Stimulated activated CD8-positive, alpha-beta memory T cell treated with anti-CD3 and anti-CD28 coated beads, Interleukin-15, amount 100 ng/mL, for 1 hour (primary cell): ENCODE measurements at regions not wholly inside any gene's neighbourhood (a gene's known extent, or its start where the extent isn't known, plus 50 kb on each side); places are given as distances from the start of the nearest gene placed in this dataset.
"Not testable (repeated sequence)": the region's sequence is repeated elsewhere in the genome, so short reads cannot be mapped to it uniquely, and the experiment has no call there.

Experiments
- DNase-seq: peaks from one replicate; pipeline ENCODE4 v3.0.0-alpha.2; 2020; ENCODE audit warnings: low read depth

DNA sequence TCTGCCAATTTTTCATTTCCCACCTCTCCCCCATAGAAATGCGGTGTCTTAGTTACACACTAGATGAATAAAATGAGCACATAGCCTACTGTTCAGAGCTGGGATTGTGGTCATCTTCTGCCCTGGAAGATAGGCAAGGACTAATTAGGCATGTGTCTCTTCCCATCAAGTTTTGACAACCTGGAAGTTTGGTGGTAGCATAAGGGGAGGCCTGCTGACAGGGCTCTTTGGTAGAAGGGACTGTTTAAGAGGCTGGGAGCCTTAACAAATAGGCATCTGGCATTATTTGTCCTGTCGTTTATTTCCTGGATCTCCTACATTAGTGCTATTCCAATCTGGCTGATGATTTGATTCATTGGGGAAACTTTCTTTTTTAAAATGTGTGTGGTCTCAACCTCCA is 512.3 kb downstream of the ZNF385D start:
- DNase-seq = no peak

DNA sequence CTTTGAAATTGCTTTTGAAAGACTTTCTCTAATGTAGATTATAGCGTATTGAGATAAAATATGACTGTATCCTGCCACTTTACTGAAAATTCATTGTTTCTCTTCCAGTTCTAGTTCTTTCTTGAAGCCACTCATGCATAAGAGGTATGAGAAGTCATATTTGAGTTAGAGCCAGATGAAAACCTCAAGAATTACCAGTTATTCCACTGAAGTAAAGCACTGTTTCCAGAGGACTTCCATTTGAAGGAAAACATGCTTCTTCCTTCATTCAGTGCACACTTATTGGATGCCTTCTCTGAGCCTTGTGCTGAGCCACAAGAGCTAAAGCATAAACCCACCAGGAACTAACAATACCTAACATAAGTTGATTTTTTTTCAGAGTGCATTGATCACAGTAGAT is 513.4 kb downstream of the ZNF385D start:
- no peak for DNase-seq

DNA sequence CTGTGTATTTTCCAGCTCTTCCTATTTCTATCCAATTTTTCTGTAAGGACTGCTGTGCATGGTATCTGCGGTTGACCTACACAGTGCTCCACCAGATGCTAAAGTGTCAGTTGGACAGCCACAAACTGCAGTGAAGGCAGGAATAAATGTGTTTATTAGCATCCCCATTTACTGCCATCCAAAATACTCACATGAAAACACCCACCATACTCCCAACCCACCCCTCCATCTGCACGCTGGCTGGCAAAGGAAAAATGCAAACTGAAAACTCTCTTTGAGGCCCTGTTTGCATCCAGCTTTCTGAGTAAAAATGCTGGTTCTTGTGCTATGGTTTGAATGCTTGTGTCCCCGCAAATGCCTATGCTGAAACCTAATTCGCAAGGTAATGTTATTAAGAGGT is 515.5 kb downstream of the ZNF385D start:
- no peak for DNase-seq

DNA sequence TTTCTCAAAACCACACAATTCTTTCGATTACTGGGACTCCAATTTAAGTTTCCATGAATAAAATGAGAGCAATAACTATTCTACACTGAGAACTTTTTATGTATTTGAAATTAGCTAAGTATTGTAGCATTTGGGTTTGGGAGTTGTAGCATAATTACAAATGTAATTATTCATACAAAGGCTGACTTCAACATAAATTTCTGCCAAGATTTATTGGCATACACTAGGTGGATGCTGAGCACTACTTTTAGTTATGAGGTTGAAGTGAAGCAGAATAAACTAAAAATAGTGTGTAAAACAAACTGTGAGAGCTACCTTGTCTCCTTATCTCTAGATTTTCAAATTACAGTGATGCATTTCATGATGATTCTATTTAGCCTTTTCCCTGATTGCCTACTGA is 516.1 kb downstream of the ZNF385D start:
- DNase-seq = no peak

DNA sequence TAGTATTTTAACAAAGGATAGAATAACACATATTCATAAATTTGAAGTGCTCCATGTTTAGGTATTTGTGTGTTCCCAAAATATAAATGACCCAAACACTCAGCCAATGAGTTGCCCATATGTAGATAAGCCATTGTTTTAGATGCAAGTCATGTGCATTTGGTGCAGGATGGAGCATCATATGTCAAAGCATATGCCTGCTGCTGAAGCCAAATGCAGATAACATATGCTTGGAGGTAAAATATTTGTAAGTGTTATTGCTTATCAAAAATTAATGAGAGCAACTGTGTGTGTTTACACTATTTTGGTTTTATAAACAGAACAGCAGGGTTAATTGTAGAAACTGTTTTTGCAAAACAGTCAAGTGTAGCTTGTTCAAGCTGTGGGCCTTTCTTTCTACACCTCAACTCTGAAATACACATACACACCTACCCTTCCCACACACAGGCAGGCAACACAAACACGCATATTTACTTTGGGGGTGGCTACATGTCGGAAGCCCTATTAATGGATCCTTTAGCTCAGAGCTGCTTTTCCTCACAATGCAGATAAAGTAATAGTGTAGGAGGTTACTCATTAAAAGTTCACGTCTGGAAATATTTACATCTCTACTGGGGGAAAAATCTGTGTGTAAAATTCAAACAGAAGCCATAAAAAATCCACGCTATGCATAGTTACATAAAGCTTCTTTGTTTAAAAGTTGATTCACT is 521.4 kb downstream of the ZNF385D start:
- DNase-seq = no peak

- DNase-seq = no peak
These were observed 524.9 kb downstream of the ZNF385D start for GRCh38 chr3:21226086-21226485.

- no peak for DNase-seq
These were observed 530.1 kb downstream of the ZNF385D start for GRCh38 chr3:21220944-21221343.

GRCh38 chr3:21216598-21216997 is 534.4 kb downstream of the ZNF385D start:
- DNase-seq = no peak

DNA sequence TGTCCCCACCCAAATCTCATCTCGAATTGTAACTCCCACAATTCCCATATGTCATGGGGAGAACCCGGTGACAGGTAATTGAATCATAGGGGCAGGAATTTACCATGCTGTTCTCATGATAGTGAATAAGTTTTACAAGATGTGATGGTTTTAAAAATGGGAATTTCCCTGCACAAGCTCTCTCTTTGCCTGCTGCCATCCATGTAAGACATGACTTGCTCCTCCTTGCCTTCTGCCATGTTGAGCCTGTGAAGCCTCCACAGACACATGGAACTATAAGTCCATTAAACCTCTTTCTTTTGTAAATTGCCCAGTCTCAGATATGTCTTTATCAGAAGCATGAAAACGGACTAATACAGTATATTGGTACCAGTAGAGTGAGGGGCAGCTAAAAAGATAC is 546.9 kb downstream of the ZNF385D start:
- not testable (repeated sequence) for DNase-seq

GRCh38 chr3:21195203-21195602 is 555.8 kb downstream of the ZNF385D start:
- no peak for DNase-seq

DNA sequence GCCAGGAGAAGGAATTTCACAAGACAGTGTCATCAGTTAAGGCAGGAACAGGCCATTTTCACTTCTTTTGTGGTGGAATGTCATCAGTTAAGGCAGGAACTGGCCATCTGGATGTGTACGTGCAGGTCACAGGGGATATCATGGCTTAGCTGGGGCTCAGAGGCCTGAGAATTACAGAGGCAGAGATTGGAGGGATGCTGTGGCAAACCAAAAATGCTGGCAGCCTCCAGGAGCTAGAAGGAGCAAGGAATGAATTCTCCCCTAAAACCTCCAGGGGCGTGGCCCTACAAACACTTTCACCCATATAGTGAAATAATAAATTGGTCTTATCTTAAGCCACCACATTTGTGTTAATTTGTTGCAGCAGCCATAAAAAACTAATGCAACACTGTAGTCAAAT is 557.0 kb downstream of the ZNF385D start:
- not testable (repeated sequence) for DNase-seq

- no peak for DNase-seq
These were observed 562.6 kb downstream of the ZNF385D start for GRCh38 chr3:21188459-21188858.

GRCh38 chr3:21185816-21186314 is 565.1 kb downstream of the ZNF385D start:
- no peak for DNase-seq

DNA sequence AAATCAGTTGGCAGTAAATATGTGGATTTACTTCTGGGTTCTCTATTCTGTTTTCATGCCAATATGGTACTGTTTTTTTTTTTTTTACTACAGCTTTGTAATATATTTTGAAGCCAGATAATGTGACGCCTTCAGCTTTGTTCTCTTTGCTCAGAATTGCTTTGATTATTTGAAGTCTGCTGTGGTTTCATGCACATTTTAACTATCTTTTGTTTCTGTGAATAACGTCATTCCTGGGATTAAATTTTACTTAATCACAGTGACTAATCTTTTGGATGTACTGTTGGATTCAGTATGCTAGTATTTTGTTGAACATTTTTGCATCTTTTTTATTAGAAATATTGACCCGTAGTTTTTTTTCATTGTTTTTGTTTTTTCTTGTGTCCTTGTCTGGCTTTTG is 576.5 kb downstream of the ZNF385D start:
- no peak for DNase-seq

DNA sequence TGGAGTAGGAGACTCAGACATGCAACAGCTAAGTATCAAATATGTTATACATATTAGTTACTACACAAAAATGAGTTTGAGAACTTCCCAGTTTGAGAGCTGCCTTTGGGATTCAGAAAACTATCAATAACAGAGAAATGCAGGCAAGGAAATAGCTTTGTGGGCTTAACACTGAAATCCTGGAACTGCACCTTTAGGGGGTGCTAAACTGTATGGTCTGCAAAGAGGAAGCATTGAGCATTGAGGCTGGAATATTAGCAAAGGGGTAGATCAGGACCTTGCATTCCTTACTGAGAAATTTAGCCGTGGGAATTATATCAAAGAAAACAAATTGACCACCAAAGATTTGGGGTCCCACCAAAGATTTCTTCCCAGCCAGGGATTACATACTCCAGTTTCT is 580.0 kb downstream of the ZNF385D start:
- no peak for DNase-seq

DNA sequence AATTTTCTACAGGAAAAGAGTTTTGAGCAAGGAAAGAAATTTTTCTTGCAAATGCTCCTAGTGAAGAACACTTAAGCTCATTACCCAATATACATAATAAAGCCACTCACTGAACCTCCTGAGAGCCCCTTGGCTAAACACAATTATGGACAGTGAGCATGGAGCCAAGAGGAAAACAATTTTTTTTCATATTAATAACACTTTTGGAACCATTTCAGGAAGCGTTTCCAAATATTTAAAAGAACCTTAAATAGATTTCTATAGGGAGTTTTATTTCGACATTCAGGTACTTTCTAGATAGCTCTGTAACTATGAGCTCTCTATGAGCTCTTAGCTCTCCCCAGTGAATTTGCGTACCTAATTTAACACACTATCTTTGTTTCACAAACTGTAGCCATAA is 581.1 kb downstream of the ZNF385D start:
- DNase-seq = no peak

DNA sequence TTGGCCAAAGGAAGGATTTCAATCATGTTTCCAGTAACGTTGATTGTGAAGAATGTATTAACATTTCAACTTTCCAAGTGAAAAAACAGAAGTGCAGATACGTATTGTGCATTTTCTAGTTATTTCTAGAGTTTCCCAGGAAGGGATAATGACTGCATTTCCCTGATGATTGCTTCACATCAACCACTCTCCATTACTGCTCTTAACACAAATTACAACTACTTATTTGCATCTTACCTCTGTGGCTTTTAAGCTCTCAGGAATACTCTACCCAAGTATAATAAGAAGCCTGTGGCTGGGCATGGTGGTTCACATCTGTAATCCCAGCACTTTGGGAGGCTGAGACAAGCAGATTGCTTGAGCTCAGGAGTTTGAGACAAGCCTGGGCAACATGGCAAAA is 582.5 kb downstream of the ZNF385D start:
- no peak for DNase-seq

DNA sequence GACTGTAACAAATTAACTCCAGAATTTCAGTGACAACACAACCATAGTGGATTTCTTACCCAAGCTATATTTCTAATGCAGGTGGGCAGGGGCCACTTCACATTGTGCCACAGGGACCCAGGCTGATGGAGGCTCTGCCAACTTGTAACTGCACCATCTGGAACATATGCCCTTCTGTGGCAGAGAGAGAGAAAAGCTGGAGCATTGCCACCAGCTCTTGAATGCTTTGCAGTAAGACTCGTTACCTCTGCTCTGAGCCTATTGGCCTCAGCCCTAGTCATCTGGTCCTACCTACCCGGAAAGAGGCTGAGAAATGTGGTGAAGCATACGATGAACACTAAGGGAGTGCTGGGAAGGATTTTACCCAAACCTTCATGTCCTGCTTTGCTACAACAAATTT is 587.1 kb downstream of the ZNF385D start:
- no peak for DNase-seq

GRCh38 chr3:21159543-21159906 is 591.5 kb downstream of the ZNF385D start:
- DNase-seq = no peak

DNA sequence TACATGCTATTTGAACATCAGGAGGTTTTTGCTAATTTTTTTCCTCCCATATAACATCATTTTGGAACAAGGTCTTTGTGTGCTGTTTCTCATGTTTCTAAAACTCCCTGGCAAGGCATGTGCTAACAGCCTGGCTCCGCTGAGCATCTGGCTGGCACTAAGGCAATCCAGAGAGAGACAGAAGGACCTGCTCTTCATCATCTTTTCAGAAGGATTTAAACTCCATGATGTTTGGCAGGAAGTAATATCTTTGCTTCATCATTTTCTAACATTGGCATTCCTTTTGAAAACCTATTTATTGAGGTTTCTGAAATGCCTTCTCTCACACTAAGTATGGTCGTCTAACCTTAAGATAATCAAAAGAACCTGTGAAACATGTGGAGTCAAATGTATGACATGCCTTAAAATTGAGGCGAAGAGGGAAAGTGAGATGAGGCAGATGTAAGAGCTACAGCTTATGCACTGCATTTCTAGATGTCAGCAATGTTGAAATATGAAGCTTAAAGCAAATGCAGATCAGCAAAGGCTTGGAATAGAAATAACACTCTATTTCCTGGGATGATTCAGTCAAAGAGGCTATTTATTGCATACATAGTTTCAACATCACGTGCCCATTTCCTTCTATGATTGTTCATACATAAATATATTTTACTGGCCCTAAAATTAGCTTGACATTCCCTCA is 592.0 kb downstream of the ZNF385D start:
- no peak for DNase-seq

DNA sequence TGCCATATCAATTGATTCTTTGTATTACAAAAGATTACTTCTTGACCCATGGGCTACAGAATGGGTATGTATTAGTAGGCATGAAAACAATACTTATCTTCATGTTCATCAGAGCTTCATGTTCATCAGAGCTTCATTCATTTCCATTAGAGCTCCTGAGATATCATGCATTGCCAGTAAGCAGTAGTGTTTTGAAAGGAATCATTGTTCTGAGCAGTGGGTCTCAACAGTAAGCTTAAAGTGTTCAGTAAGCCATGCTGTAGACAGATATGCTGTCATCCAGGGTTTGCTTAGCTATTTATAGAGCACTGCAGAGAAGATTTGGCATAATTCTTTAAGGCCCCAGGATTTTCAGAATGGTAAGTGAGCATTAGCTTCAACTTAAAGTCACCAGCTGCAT is 596.1 kb downstream of the ZNF385D start:
- DNase-seq = no peak

DNA sequence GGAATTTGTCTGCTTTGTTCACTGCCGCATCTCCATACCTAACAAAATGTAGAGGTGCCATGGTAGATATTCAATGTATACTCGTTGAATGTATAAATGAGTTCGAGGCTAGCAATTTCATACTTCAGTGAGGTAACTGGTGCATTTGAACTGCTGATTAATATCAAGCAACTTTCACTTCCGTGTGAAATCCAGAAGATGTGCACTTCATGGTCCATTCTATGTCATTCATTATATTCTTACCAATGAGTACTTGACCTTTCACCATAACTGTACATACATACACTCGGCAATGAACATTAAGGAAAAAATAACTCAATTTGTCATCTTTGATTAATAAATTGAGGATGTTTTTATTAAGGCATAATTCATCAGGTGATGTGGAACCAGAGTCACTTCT is 598.5 kb downstream of the ZNF385D start:
- no peak for DNase-seq

GRCh38 chr3:21142949-21143348 is 608.1 kb downstream of the ZNF385D start:
- no peak for DNase-seq

- DNase-seq = no peak
These were observed 609.0 kb downstream of the ZNF385D start for GRCh38 chr3:21142031-21142430.
